ENCODE measurements at regions not wholly inside any gene's neighbourhood (a gene's known extent, or its start where the extent isn't known, plus 50 kb on each side); places are given as distances from the start of the nearest gene placed in this dataset.

DNA sequence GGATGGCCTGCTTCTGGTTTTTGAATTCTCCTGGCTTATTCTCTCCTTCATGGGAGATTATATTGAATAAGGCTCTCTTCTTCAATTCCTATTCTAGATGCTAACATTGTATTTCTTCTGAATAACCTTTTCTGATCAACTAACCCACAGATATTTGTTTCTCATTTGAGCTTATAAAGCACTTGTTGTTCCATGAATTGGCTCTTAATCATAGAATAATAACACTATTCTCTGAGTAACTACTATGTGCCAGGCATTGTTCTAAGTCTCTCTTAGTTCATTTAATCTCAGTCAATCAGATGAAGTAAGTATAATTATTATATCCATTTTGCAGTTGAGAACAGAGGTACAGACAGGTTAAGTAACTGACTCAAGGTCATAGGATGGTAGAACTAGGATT is 136.3 kb upstream of the MLIP start:
- TF ChIP-seq CTCF (IDR thresholded peaks at IDR 0.05; ENCODE audit: insufficient read depth, low read length, poor library complexity, severe bottlenecking) (no peak), EZH2phosphoT487 (conservative IDR thresholded peaks at IDR 0.05; ENCODE audit: low read length) (no peak)
